GM23338 (cell line): ENCODE measurements at regions not wholly inside any gene's neighbourhood (a gene's known extent, or its start where the extent isn't known, plus 50 kb on each side); places are given as distances from the start of the nearest gene placed in this dataset.

ENCODE experiments used
- ETS1 ChIP-seq: IDR thresholded peaks from 2 replicates; pipeline ENCODE4 v1.6.1; 2016; ENCODE audit warnings: antibody characterized with exemption
- EZH2 ChIP-seq: fragments of 200-600 bp; sonication (generic); IDR thresholded peaks from one replicate; pipeline ENCODE4 v1.8.0; 2017; ENCODE audit warnings: antibody characterized with exemption, mild to moderate bottlenecking, low read depth; ENCODE audit not compliant: unreplicated experiment
- STAT1 ChIP-seq: IDR thresholded peaks from one replicate; pipeline ENCODE4 v1.6.1; 2016; ENCODE audit warnings: antibody characterized with exemption; ENCODE audit not compliant: unreplicated experiment
- ZNF114 ChIP-seq: fragments of 250-450 bp; sonication (Bioruptor Pico); IDR thresholded peaks from 2 replicates; pipeline ENCODE4 v1.5.0; 2020; ENCODE audit warnings: mild to moderate bottlenecking, moderate library complexity
- ZNF331 ChIP-seq: fragments of 250-450 bp; sonication (Bioruptor Pico); IDR thresholded peaks from 2 replicates; pipeline ENCODE4 v1.5.0; 2020; ENCODE audit warnings: low read depth, mild to moderate bottlenecking, moderate library complexity
- ZNF462 ChIP-seq: fragments of 250-450 bp; sonication (Bioruptor Pico); IDR thresholded peaks from 2 replicates; pipeline ENCODE4 v1.5.0; 2020; ENCODE audit warnings: mild to moderate bottlenecking, moderate library complexity
- TF ChIP-seq, protein P1 (sequence below), 2 experiments: fragments of 200-600 bp in 1 of 2; sonication (generic) in 1 of 2; conservative IDR thresholded peaks; 2 replicates each; pipeline versions ENCODE4 v1.5.1 to v1.6.1; 2016 to 2017; ENCODE audit warnings: antibody characterized with exemption in 2 of 2, low read depth in 2 of 2, mild to moderate bottlenecking in 2 of 2, moderate library complexity in 1 of 2

GRCh38 chr2:136359121-136359965 lies 241.4 kb upstream of the CXCR4 start (continued):
- no peak for TF ChIP-seq ZNF462 (CRISPR knock-in tag)
- TF ChIP-seq ZNF114 = no peak
- no peak for TF ChIP-seq EZH2
- no peak for TF ChIP-seq ZNF331 (CRISPR knock-in tag)
- no peak for TF ChIP-seq STAT1
- no peak for TF ChIP-seq ETS1
- TF ChIP-seq, protein P1, sequence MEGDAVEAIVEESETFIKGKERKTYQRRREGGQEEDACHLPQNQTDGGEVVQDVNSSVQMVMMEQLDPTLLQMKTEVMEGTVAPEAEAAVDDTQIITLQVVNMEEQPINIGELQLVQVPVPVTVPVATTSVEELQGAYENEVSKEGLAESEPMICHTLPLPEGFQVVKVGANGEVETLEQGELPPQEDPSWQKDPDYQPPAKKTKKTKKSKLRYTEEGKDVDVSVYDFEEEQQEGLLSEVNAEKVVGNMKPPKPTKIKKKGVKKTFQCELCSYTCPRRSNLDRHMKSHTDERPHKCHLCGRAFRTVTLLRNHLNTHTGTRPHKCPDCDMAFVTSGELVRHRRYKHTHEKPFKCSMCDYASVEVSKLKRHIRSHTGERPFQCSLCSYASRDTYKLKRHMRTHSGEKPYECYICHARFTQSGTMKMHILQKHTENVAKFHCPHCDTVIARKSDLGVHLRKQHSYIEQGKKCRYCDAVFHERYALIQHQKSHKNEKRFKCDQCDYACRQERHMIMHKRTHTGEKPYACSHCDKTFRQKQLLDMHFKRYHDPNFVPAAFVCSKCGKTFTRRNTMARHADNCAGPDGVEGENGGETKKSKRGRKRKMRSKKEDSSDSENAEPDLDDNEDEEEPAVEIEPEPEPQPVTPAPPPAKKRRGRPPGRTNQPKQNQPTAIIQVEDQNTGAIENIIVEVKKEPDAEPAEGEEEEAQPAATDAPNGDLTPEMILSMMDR (conservative IDR thresholded peaks at IDR 0.05; ENCODE audit: low read depth in 2 of 2) = no peak
